ENCODE measurements at regions not wholly inside any gene's neighbourhood (a gene's known extent, or its start where the extent isn't known, plus 50 kb on each side); places are given as distances from the start of the nearest gene placed in this dataset.

DNA sequence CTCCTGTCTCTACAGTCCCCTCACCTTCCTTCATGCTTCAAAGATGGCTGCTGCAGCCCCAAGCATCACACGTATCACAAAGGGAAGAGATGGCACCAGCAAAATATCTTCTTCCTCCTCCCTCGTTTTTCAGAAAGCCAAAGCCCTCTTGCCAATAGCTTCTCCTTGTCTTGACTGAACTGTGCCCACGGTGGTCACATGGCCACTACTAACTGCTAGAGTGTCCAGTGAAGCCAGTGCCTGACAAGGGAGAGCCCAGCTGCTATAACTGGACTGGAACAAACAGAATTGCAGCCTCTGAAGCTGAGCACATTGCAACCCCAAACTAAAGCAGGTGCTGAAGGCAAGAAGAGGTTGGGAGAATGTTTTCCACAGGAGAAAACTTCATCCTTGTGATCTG, 120.8 kb upstream of the RET start:
- TF ChIP-seq, protein P1, sequence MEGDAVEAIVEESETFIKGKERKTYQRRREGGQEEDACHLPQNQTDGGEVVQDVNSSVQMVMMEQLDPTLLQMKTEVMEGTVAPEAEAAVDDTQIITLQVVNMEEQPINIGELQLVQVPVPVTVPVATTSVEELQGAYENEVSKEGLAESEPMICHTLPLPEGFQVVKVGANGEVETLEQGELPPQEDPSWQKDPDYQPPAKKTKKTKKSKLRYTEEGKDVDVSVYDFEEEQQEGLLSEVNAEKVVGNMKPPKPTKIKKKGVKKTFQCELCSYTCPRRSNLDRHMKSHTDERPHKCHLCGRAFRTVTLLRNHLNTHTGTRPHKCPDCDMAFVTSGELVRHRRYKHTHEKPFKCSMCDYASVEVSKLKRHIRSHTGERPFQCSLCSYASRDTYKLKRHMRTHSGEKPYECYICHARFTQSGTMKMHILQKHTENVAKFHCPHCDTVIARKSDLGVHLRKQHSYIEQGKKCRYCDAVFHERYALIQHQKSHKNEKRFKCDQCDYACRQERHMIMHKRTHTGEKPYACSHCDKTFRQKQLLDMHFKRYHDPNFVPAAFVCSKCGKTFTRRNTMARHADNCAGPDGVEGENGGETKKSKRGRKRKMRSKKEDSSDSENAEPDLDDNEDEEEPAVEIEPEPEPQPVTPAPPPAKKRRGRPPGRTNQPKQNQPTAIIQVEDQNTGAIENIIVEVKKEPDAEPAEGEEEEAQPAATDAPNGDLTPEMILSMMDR (conservative IDR thresholded peaks at IDR 0.05): no peak
- no peak for TF ChIP-seq ZFX (IDR thresholded peaks at IDR 0.05)
